NCI-H1092 treated with DMSO at 0.1 percent for 48 hours (cell line): ENCODE measurements at regions not wholly inside any gene's neighbourhood (a gene's known extent, or its start where the extent isn't known, plus 50 kb on each side); places are given as distances from the start of the nearest gene placed in this dataset.

Experiments used
- DNase-seq: peaks from one replicate; lab custom pipeline; 2025; lab: John Stamatoyannopoulos, UW

- no peak for DNase-seq
Measured at GRCh38 chr9:134214386-134214765, 50.0 kb upstream of the RNU6ATAC start.

GRCh38 chr9:134214766-134215419 lies 50.5 kb upstream of the RNU6ATAC start:
- no peak for DNase-seq

- no peak for DNase-seq
Measured at GRCh38 chr9:134215420-134215698, 51.0 kb upstream of the RNU6ATAC start.

GRCh38 chr9:134215699-134216448 lies 51.5 kb upstream of the RNU6ATAC start:
- DNase-seq: peak; percentile 26

- DNase-seq: no peak
Measured at GRCh38 chr9:134216449-134216951, 52.1 kb upstream of the RNU6ATAC start.

GRCh38 chr9:134216961-134217360 lies 52.6 kb upstream of the RNU6ATAC start:
- DNase-seq: no peak

GRCh38 chr9:134217431-134218210 lies 53.3 kb upstream of the RNU6ATAC start:
- no peak for DNase-seq

GRCh38 chr9:134218230-134218629 lies 53.9 kb upstream of the RNU6ATAC start:
- DNase-seq: no peak

GRCh38 chr9:134219646-134220060 lies 55.3 kb upstream of the RNU6ATAC start:
- no peak for DNase-seq

- no peak for DNase-seq
Measured at GRCh38 chr9:134220311-134220710, 55.9 kb upstream of the RNU6ATAC start.

- DNase-seq: no peak
Measured at GRCh38 chr9:134221273-134222017, 57.1 kb upstream of the RNU6ATAC start.

- DNase-seq: no peak
Measured at GRCh38 chr9:134222018-134222573, 57.7 kb upstream of the RNU6ATAC start.

- DNase-seq: no peak
Measured at GRCh38 chr9:134223091-134223490, 58.7 kb upstream of the RNU6ATAC start.

- no peak for DNase-seq
Measured at GRCh38 chr9:134223591-134224122, 59.3 kb upstream of the RNU6ATAC start.

GRCh38 chr9:134224127-134224526 lies 59.8 kb upstream of the RNU6ATAC start:
- no peak for DNase-seq

- no peak for DNase-seq
Measured at GRCh38 chr9:134224567-134225093, 60.3 kb upstream of the RNU6ATAC start.

GRCh38 chr9:134225186-134225585 lies 60.8 kb upstream of the RNU6ATAC start:
- DNase-seq: no peak

- DNase-seq: no peak
Measured at GRCh38 chr9:134225816-134226215, 61.5 kb upstream of the RNU6ATAC start.

- DNase-seq: no peak
Measured at GRCh38 chr9:134226221-134226930, 62.0 kb upstream of the RNU6ATAC start.
